SK-N-SH (cell line): ENCODE measurements at regions not wholly inside any gene's neighbourhood (a gene's known extent, or its start where the extent isn't known, plus 50 kb on each side); places are given as distances from the start of the nearest gene placed in this dataset.

Experiments used
- CTCF ChIP-seq: fragments of 200-600 bp; sonication (generic); IDR thresholded peaks from 2 replicates; pipeline ENCODE4 v1.6.1; 2017; ENCODE audit warnings: antibody characterized with exemption, mild to moderate bottlenecking, moderate library complexity
- ELF1 ChIP-seq: IDR thresholded peaks from 2 replicates; pipeline ENCODE4 v1.4.0; 2012
- FOXJ3 ChIP-seq: sonication (generic); formaldehyde crosslinking; IDR thresholded peaks from 2 replicates; pipeline ENCODE4 v1.5.1; 2020; ENCODE audit warnings: mild to moderate bottlenecking, missing genetic modification reagents
- FOXM1 ChIP-seq: IDR thresholded peaks from 2 replicates; pipeline ENCODE4 v1.4.0; 2012; ENCODE audit warnings: low read depth, mild to moderate bottlenecking
- JUND ChIP-seq: IDR thresholded peaks from 2 replicates; pipeline ENCODE4 v1.4.0; 2012
- RAD21 ChIP-seq: IDR thresholded peaks from 2 replicates; pipeline ENCODE4 v1.6.1; 2012; ENCODE audit warnings: mild to moderate bottlenecking, low read length
- TAF1 ChIP-seq: IDR thresholded peaks from 2 replicates; pipeline ENCODE4 v1.6.1; 2012; ENCODE audit warnings: low read depth, mild to moderate bottlenecking, low read length, moderate library complexity, borderline replicate concordance

- TF ChIP-seq FOXJ3 (CRISPR knock-in tag) (no peak), FOXM1 (no peak), RAD21 (no peak), CTCF (no peak), ELF1 (no peak), TAF1 (no peak), JUND (no peak)
Observed at GRCh38 chr12:20205854-20206253, 162.5 kb upstream of the PDE3A start.
